Neural cell (in vitro differentiated cells): ENCODE measurements at regions not wholly inside any gene's neighbourhood (a gene's known extent, or its start where the extent isn't known, plus 50 kb on each side); places are given as distances from the start of the nearest gene placed in this dataset.

ENCODE experiments used
- H2AFZ ChIP-seq: fragments of 200-600, 300-800 bp; sonication (generic), shearing (Covaris generic); 2 replicates; pipeline ENCODE4 v1.6.0; 2014; ENCODE audit warnings: low read depth, mild to moderate bottlenecking, antibody characterized with exemption, low read length, moderate library complexity
- H3F3A ChIP-seq: fragments of 200-600 bp; shearing (Covaris generic); 2 replicates; pipeline ENCODE4 v1.6.1; 2016; ENCODE audit warnings: mild to moderate bottlenecking, moderate library complexity, mixed read lengths, antibody characterized with exemption, low read length; ENCODE audit not compliant: insufficient read depth, poor library complexity, severe bottlenecking
- H3K27ac ChIP-seq: fragments of 200-600, 300-800 bp; sonication (generic), shearing (Covaris generic); 2 replicates; pipeline ENCODE4 v1.5.1; 2014; ENCODE audit warnings: mild to moderate bottlenecking, low read length, moderate library complexity
- H3K27me3 ChIP-seq: fragments of 300-800, 200-600 bp; sonication (generic), shearing (Covaris generic); 2 replicates; pipeline ENCODE4 v1.6.0; 2014; ENCODE audit warnings: mild to moderate bottlenecking, low read depth, low read length, moderate library complexity; ENCODE audit not compliant: insufficient read depth
- H3K36me3 ChIP-seq: fragments of 300-800, 200-600 bp; sonication (generic), shearing (Covaris generic); 2 replicates; pipeline ENCODE4 v1.5.1; 2014; ENCODE audit warnings: mild to moderate bottlenecking, antibody characterized with exemption, low read length, moderate library complexity; ENCODE audit not compliant: insufficient read depth
- H3K4me2 ChIP-seq: fragments of 300-800, 200-600 bp; sonication (generic), shearing (Covaris generic); 2 replicates; pipeline ENCODE4 v1.6.0; 2014; ENCODE audit warnings: mild to moderate bottlenecking, low read length
- H3K4me3 ChIP-seq: fragments of 300-800, 200-600 bp; sonication (generic), shearing (Covaris generic); 2 replicates; pipeline ENCODE4 v1.5.1; 2014; ENCODE audit warnings: mild to moderate bottlenecking, low read length, moderate library complexity
- H3K79me2 ChIP-seq: fragments of 200-600 bp; shearing (Covaris generic); replicated peaks from 2 replicates; pipeline ENCODE4 v1.6.0; 2014; ENCODE audit warnings: mild to moderate bottlenecking, low read length, moderate library complexity; ENCODE audit not compliant: insufficient read depth
- H3K9ac ChIP-seq: fragments of 300-800, 200-600 bp; sonication (generic), shearing (Covaris generic); 2 replicates; pipeline ENCODE4 v1.6.1; 2016; ENCODE audit warnings: mild to moderate bottlenecking, low read length, mixed read lengths
- H3K9me2 ChIP-seq: fragments of 200-600 bp; shearing (Covaris generic); 2 replicates; pipeline ENCODE4 v1.6.1; 2016; ENCODE audit warnings: mild to moderate bottlenecking, low read length, mixed read lengths; ENCODE audit not compliant: insufficient read depth
- H3K9me3 ChIP-seq: fragments of 200-600, 300-800 bp; sonication (generic), shearing (Covaris generic); 2 replicates; pipeline ENCODE4 v1.6.1; 2016; ENCODE audit warnings: mild to moderate bottlenecking, mixed run types, low read length, moderate library complexity, mixed read lengths
- H4K20me1 ChIP-seq: fragments of 200-600 bp; shearing (Covaris generic); 2 replicates; pipeline ENCODE4 v1.6.1; 2016; ENCODE audit warnings: mild to moderate bottlenecking, mixed run types; ENCODE audit not compliant: insufficient read depth
- CTCF ChIP-seq: fragments of 450-650 bp; IDR thresholded peaks from 2 replicates; pipeline ENCODE4 v1.5.1; 2014; ENCODE audit warnings: antibody characterized with exemption, mild to moderate bottlenecking, moderate library complexity; ENCODE audit not compliant: poor library complexity, severe bottlenecking
- EP300 ChIP-seq: fragments of 450-650 bp; conservative IDR thresholded peaks from 2 replicates; pipeline ENCODE4 v1.6.1; 2014; ENCODE audit warnings: antibody characterized with exemption, mild to moderate bottlenecking, moderate library complexity; ENCODE audit not compliant: poor library complexity, severe bottlenecking
- EZH2 ChIP-seq: fragments of 200-600, 300-800 bp; shearing (Covaris generic), sonication (generic); IDR thresholded peaks from 2 replicates; pipeline ENCODE4 v1.6.1; 2014; ENCODE audit warnings: antibody characterized with exemption, low read length, borderline replicate concordance, mild to moderate bottlenecking; ENCODE audit not compliant: insufficient read depth, poor library complexity, severe bottlenecking
- MXI1 ChIP-seq: fragments of 450-650 bp; conservative IDR thresholded peaks from 2 replicates; pipeline ENCODE4 v1.6.1; 2014; ENCODE audit warnings: antibody characterized with exemption, mild to moderate bottlenecking; ENCODE audit not compliant: poor library complexity, severe bottlenecking
- POLR2AphosphoS5 ChIP-seq: IDR thresholded peaks from 2 replicates; pipeline ENCODE4 v1.6.1; 2012
- RAD21 ChIP-seq: fragments of 450-650 bp; conservative IDR thresholded peaks from 2 replicates; pipeline ENCODE4 v1.6.1; 2014; ENCODE audit warnings: antibody characterized with exemption, mild to moderate bottlenecking, moderate library complexity
- REST ChIP-seq: IDR thresholded peaks from 2 replicates; pipeline ENCODE4 v1.6.1; 2012; ENCODE audit warnings: borderline replicate concordance
- SMC3 ChIP-seq: fragments of 450-650 bp; conservative IDR thresholded peaks from 2 replicates; pipeline ENCODE4 v1.6.1; 2014; ENCODE audit warnings: antibody characterized with exemption, mild to moderate bottlenecking, moderate library complexity; ENCODE audit not compliant: poor library complexity
- TAF1 ChIP-seq: IDR thresholded peaks from 2 replicates; pipeline ENCODE4 v1.6.1; 2012; ENCODE audit warnings: low read depth

GRCh38 chr7:46527360-46527759, 606.3 kb upstream of the IGFBP3 start:
- H4K20me1 ChIP-seq, result no peaks in the 10 kb centered on the region
- H3K9ac ChIP-seq, result no peak overlapping the region
- no peaks in the 10 kb centered on the region for H3K79me2 ChIP-seq
- TF ChIP-seq TAF1, result no peak
- no peak for TF ChIP-seq SMC3
- TF ChIP-seq REST, result no peak
- TF ChIP-seq EP300, result no peak
- TF ChIP-seq EZH2, result no peak
- TF ChIP-seq POLR2AphosphoS5, result no peak
- no peak for TF ChIP-seq CTCF
- no peak for TF ChIP-seq MXI1
- H3K4me3 ChIP-seq, result no peak overlapping the region
- no peaks in the 10 kb centered on the region for H3F3A ChIP-seq
- no peaks in the 10 kb centered on the region for H3K27me3 ChIP-seq
- H3K27ac ChIP-seq, result no peak overlapping the region
- H2AFZ ChIP-seq, result no peak overlapping the region
- no peaks in the 10 kb centered on the region for H3K36me3 ChIP-seq
- H3K9me2 ChIP-seq, result no peaks in the 10 kb centered on the region
- H3K9me3 ChIP-seq, result peaks cover 6% of the 10 kb centered on the region
- H3K4me2 ChIP-seq, result no peak overlapping the region

GRCh38 chr7:46525876-46526275, 604.8 kb upstream of the IGFBP3 start:
- no peaks in the 10 kb centered on the region for H4K20me1 ChIP-seq
- no peaks in the 10 kb centered on the region for H3F3A ChIP-seq
- H3K9ac ChIP-seq, result no peak overlapping the region
- TF ChIP-seq POLR2AphosphoS5, result no peak
- no peak for TF ChIP-seq RAD21
- no peak for TF ChIP-seq REST
- no peak for TF ChIP-seq TAF1
- no peak for TF ChIP-seq EP300
- TF ChIP-seq SMC3, result no peak
- no peak for TF ChIP-seq MXI1
- no peak for TF ChIP-seq CTCF
- TF ChIP-seq EZH2, result no peak
- no peak overlapping the region for H3K4me2 ChIP-seq
- no peaks in the 10 kb centered on the region for H3K27me3 ChIP-seq
- no peak overlapping the region for H2AFZ ChIP-seq
- H3K36me3 ChIP-seq, result no peaks in the 10 kb centered on the region
- H3K4me3 ChIP-seq, result no peak overlapping the region
- no peaks in the 10 kb centered on the region for H3K9me2 ChIP-seq
- H3K9me3 ChIP-seq, result peaks cover 6% of the 10 kb centered on the region
- no peaks in the 10 kb centered on the region for H3K79me2 ChIP-seq
- no peak overlapping the region for H3K27ac ChIP-seq
